CD4-positive, CD25-positive, alpha-beta regulatory T cell (primary cell): ENCODE measurements at regions not wholly inside any gene's neighbourhood (a gene's known extent, or its start where the extent isn't known, plus 50 kb on each side); places are given as distances from the start of the nearest gene placed in this dataset.

Experiments
- ATAC-seq, 2 donors: fragments of 150-1000 bp; cut with Tn5 transposase; one replicate each; pipeline ENCODE4 v1.10.0; 2021; ENCODE audit warnings: low read depth in 2 of 2, moderate number of reproducible peaks in 2 of 2, moderate library complexity in 1 of 2
- DNase-seq, 3 donors: peaks; one replicate each; pipeline versions ENCODE4 v3.0.0 to v3.0.0-alpha.2; 2012 to 2022; ENCODE audit warnings: mixed read lengths in 1 of 3
- H3K27ac ChIP-seq: one replicate; pipeline ENCODE4 v1.7.0; 2013; ENCODE audit warnings: mild to moderate bottlenecking, low read length; ENCODE audit not compliant: insufficient read depth, poor library complexity, severe bottlenecking
- H3K27me3 ChIP-seq: one replicate; pipeline ENCODE4 v1.7.0; 2013; ENCODE audit warnings: low read length; ENCODE audit not compliant: control insufficient read depth, insufficient read depth
- H3K36me3 ChIP-seq: one replicate; pipeline ENCODE4 v1.7.0; 2013; ENCODE audit warnings: mild to moderate bottlenecking, low read length, moderate library complexity; ENCODE audit not compliant: control insufficient read depth, insufficient read depth
- H3K4me1 ChIP-seq: 2 replicates; pipeline ENCODE4 v1.7.0; 2013; ENCODE audit warnings: mild to moderate bottlenecking, low read length; ENCODE audit not compliant: insufficient read depth, control insufficient read depth, poor library complexity, severe bottlenecking
- H3K4me3 ChIP-seq: one replicate; pipeline ENCODE4 v1.7.0; 2013; ENCODE audit warnings: low read depth, mild to moderate bottlenecking, low read length, moderate library complexity
- H3K9me3 ChIP-seq, 2 experiments: 1 replicate in 1 of 2; 2 replicates in 1 of 2; pipeline ENCODE4 v1.7.0; 2013; ENCODE audit warnings: low read length in 2 of 2, mild to moderate bottlenecking in 1 of 2, moderate library complexity in 1 of 2; ENCODE audit not compliant: control insufficient read depth in 2 of 2
- H3K27ac Mint-ChIP-seq, 3 donors: one replicate each; pipeline ENCODE4 v1.8.0; 2020 to 2022; ENCODE audit warnings: mild to moderate bottlenecking in 3 of 3, mixed read lengths in 3 of 3, moderate library complexity in 2 of 3
- H3K27me3 Mint-ChIP-seq: one replicate; pipeline ENCODE4 v1.8.0; 2022; ENCODE audit warnings: mild to moderate bottlenecking, mixed read lengths
- H3K36me3 Mint-ChIP-seq: one replicate; pipeline ENCODE4 v1.8.0; 2020; ENCODE audit warnings: mixed read lengths
- H3K4me1 Mint-ChIP-seq, 4 donors: one replicate each; pipeline ENCODE4 v1.8.0; 2020 to 2022; ENCODE audit warnings: mixed read lengths in 4 of 4, mild to moderate bottlenecking in 1 of 4
- H3K4me3 Mint-ChIP-seq, 4 donors: one replicate each; pipeline ENCODE4 v1.8.0; 2020 to 2022; ENCODE audit warnings: mild to moderate bottlenecking in 4 of 4, mixed read lengths in 4 of 4, moderate library complexity in 3 of 4
- H3K9me3 Mint-ChIP-seq, 7 donors: one replicate each; pipeline ENCODE4 v1.8.0; 2020 to 2022; ENCODE audit warnings: mixed read lengths in 7 of 7, mild to moderate bottlenecking in 3 of 7, moderate library complexity in 2 of 7

- Histone ChIP-seq H3K27me3 (no peaks in the 10 kb centered on the region), H3K27ac (no peak overlapping the region), H3K9me3 (no peaks in the 10 kb centered on the region), H3K4me3 (no peak overlapping the region), H3K4me1 (no peaks in the 10 kb centered on the region), H3K36me3 (no peaks in the 10 kb centered on the region)
- Mint-ChIP-seq H3K9me3 (peaks cover 0 to 8% (median 4%) of the 10 kb centered on the region in 7 donors), H3K4me3 (no peak overlapping the region), H3K27me3 (no peaks in the 10 kb centered on the region), H3K4me1 (no peaks in the 10 kb centered on the region), H3K36me3 (no peaks in the 10 kb centered on the region), H3K27ac (no peak overlapping the region)
- ATAC-seq = no peak
- no peak for DNase-seq
Observed at GRCh38 chr16:65546353-65546791, 424.5 kb upstream of the CDH11 start.

- DNase-seq (no peak), ATAC-seq (no peak)
- Mint-ChIP-seq H3K27me3 (no peaks in the 10 kb centered on the region), H3K36me3 (no peaks in the 10 kb centered on the region), H3K9me3 (peaks cover 0 to 8% (median 3%) of the 10 kb centered on the region in 7 donors), H3K27ac (no peak overlapping the region), H3K4me3 (no peak overlapping the region), H3K4me1 (no peaks in the 10 kb centered on the region)
- Histone ChIP-seq H3K4me3 (no peak overlapping the region), H3K4me1 (no peaks in the 10 kb centered on the region), H3K9me3 (no peaks in the 10 kb centered on the region), H3K27ac (no peak overlapping the region), H3K36me3 (no peaks in the 10 kb centered on the region), H3K27me3 (no peaks in the 10 kb centered on the region)
Observed at GRCh38 chr16:65545413-65545956, 423.6 kb upstream of the CDH11 start.

GRCh38 chr16:65543781-65544740, 422.2 kb upstream of the CDH11 start:
- Mint-ChIP-seq H3K4me1 (no peaks in the 10 kb centered on the region), H3K4me3 (no peak overlapping the region), H3K9me3 (peaks cover 2 to 9% (median 5%) of the 10 kb centered on the region in 7 donors), H3K36me3 (no peaks in the 10 kb centered on the region), H3K27ac (no peak overlapping the region), H3K27me3 (no peaks in the 10 kb centered on the region)
- no peaks in the 10 kb centered on the region for H3K27me3 ChIP-seq
- H3K9me3 ChIP-seq = no peaks in the 10 kb centered on the region
- H3K27ac ChIP-seq = no peak overlapping the region
- no peak overlapping the region for H3K4me3 ChIP-seq
- H3K36me3 ChIP-seq = no peaks in the 10 kb centered on the region
- H3K4me1 ChIP-seq = no peaks in the 10 kb centered on the region
- no peak for DNase-seq
- no peak for ATAC-seq

- Histone ChIP-seq H3K4me1 (no peaks in the 10 kb centered on the region), H3K4me3 (no peak overlapping the region), H3K27ac (no peak overlapping the region), H3K27me3 (no peaks in the 10 kb centered on the region), H3K9me3 (no peaks in the 10 kb centered on the region), H3K36me3 (no peaks in the 10 kb centered on the region)
- Mint-ChIP-seq H3K9me3 (peaks cover 2 to 9% (median 6%) of the 10 kb centered on the region in 7 donors), H3K4me3 (no peak overlapping the region), H3K36me3 (no peaks in the 10 kb centered on the region), H3K27me3 (no peaks in the 10 kb centered on the region), H3K27ac (no peak overlapping the region), H3K4me1 (no peaks in the 10 kb centered on the region)
- ATAC-seq = no peak
- no peak for DNase-seq
Observed at GRCh38 chr16:65541646-65542045, 419.8 kb upstream of the CDH11 start.

- Mint-ChIP-seq H3K27me3 (no peaks in the 10 kb centered on the region), H3K36me3 (no peaks in the 10 kb centered on the region), H3K4me1 (no peaks in the 10 kb centered on the region), H3K9me3 (peaks cover 1 to 11% (median 6%) of the 10 kb centered on the region in 7 donors), H3K4me3 (no peak overlapping the region), H3K27ac (no peak overlapping the region)
- Histone ChIP-seq H3K27me3 (no peaks in the 10 kb centered on the region), H3K36me3 (no peaks in the 10 kb centered on the region), H3K27ac (no peak overlapping the region), H3K4me3 (no peak overlapping the region), H3K4me1 (no peaks in the 10 kb centered on the region), H3K9me3 (no peaks in the 10 kb centered on the region)
- DNase-seq (no peak), ATAC-seq (no peak)
Observed at GRCh38 chr16:65540901-65541300, 419.0 kb upstream of the CDH11 start.

GRCh38 chr16:65538976-65539375, 417.1 kb upstream of the CDH11 start:
- Mint-ChIP-seq H3K27me3 (no peaks in the 10 kb centered on the region), H3K36me3 (no peaks in the 10 kb centered on the region), H3K4me1 (no peaks in the 10 kb centered on the region), H3K4me3 (no peak overlapping the region), H3K9me3 (peaks cover 4 to 12% (median 7%) of the 10 kb centered on the region in 7 donors), H3K27ac (no peak overlapping the region)
- H3K27me3 ChIP-seq = no peaks in the 10 kb centered on the region
- no peaks in the 10 kb centered on the region for H3K36me3 ChIP-seq
- no peaks in the 10 kb centered on the region for H3K9me3 ChIP-seq
- H3K27ac ChIP-seq = no peak overlapping the region
- ATAC-seq (no peak), DNase-seq (no peak)
- no peaks in the 10 kb centered on the region for H3K4me1 ChIP-seq
- no peak overlapping the region for H3K4me3 ChIP-seq

GRCh38 chr16:65537336-65537735, 415.5 kb upstream of the CDH11 start:
- H3K27ac ChIP-seq = no peak overlapping the region
- DNase-seq (no peak), ATAC-seq (no peak)
- H3K9me3 ChIP-seq = no peaks in the 10 kb centered on the region
- H3K27me3 ChIP-seq = no peaks in the 10 kb centered on the region
- H3K36me3 ChIP-seq = no peaks in the 10 kb centered on the region
- H3K4me3 Mint-ChIP-seq = no peak overlapping the region
- no peaks in the 10 kb centered on the region for H3K4me1 ChIP-seq
- H3K4me3 ChIP-seq = no peak overlapping the region
- no peaks in the 10 kb centered on the region for H3K36me3 Mint-ChIP-seq
- H3K4me1 Mint-ChIP-seq = no peaks in the 10 kb centered on the region
- H3K9me3 Mint-ChIP-seq = peaks cover 4 to 12% (median 7%) of the 10 kb centered on the region in 7 donors
- H3K27me3 Mint-ChIP-seq = no peaks in the 10 kb centered on the region
- no peak overlapping the region for H3K27ac Mint-ChIP-seq
